ENCODE measurements at regions not wholly inside any gene's neighbourhood (a gene's known extent, or its start where the extent isn't known, plus 50 kb on each side); places are given as distances from the start of the nearest gene placed in this dataset.

- Histone ChIP-seq H3K36me3 (ENCODE audit: control insufficient read depth, insufficient read depth, low read length) (no peaks in the 10 kb centered on the region), H3K4me3 (ENCODE audit: low read depth, low read length) (no peak overlapping the region), H3K27me3 (ENCODE audit: control insufficient read depth, insufficient read depth, low read length) (no peaks in the 10 kb centered on the region)
- TF ChIP-seq CTCF (IDR thresholded peaks at IDR 0.05; ENCODE audit: insufficient read depth, low read length, poor library complexity, severe bottlenecking) = no peak
- no peak for DNase-seq (ENCODE audit: low read depth)
Measured at GRCh38 chr10:78772986-78773530, 295.7 kb upstream of the ZMIZ1 start.

GRCh38 chr10:78774614-78774998, 294.2 kb upstream of the ZMIZ1 start:
- Histone ChIP-seq H3K4me3 (ENCODE audit: low read depth, low read length) (no peak overlapping the region), H3K36me3 (ENCODE audit: control insufficient read depth, insufficient read depth, low read length) (no peaks in the 10 kb centered on the region), H3K27me3 (ENCODE audit: control insufficient read depth, insufficient read depth, low read length) (no peaks in the 10 kb centered on the region)
- TF ChIP-seq CTCF (IDR thresholded peaks at IDR 0.05; ENCODE audit: insufficient read depth, low read length, poor library complexity, severe bottlenecking) = no peak
- DNase-seq (ENCODE audit: low read depth) = no peak

GRCh38 chr10:78774999-78775711, 293.6 kb upstream of the ZMIZ1 start:
- no peak for DNase-seq (ENCODE audit: low read depth)
- no peaks in the 10 kb centered on the region for H3K27me3 ChIP-seq (ENCODE audit: control insufficient read depth, insufficient read depth, low read length)
- no peak overlapping the region for H3K4me3 ChIP-seq (ENCODE audit: low read depth, low read length)
- no peaks in the 10 kb centered on the region for H3K36me3 ChIP-seq (ENCODE audit: control insufficient read depth, insufficient read depth, low read length)
- TF ChIP-seq CTCF (IDR thresholded peaks at IDR 0.05; ENCODE audit: insufficient read depth, low read length, poor library complexity, severe bottlenecking) = no peak

GRCh38 chr10:78775891-78776290, 292.9 kb upstream of the ZMIZ1 start:
- no peak for TF ChIP-seq CTCF (IDR thresholded peaks at IDR 0.05; ENCODE audit: insufficient read depth, low read length, poor library complexity, severe bottlenecking)
- H3K36me3 ChIP-seq (ENCODE audit: control insufficient read depth, insufficient read depth, low read length) = no peaks in the 10 kb centered on the region
- no peak for DNase-seq (ENCODE audit: low read depth)
- H3K4me3 ChIP-seq (ENCODE audit: low read depth, low read length) = no peak overlapping the region
- H3K27me3 ChIP-seq (ENCODE audit: control insufficient read depth, insufficient read depth, low read length) = no peaks in the 10 kb centered on the region

- DNase-seq (ENCODE audit: low read depth) = no peak
- H3K27me3 ChIP-seq (ENCODE audit: control insufficient read depth, insufficient read depth, low read length) = no peaks in the 10 kb centered on the region
- H3K36me3 ChIP-seq (ENCODE audit: control insufficient read depth, insufficient read depth, low read length) = no peaks in the 10 kb centered on the region
- no peak for TF ChIP-seq CTCF (IDR thresholded peaks at IDR 0.05; ENCODE audit: insufficient read depth, low read length, poor library complexity, severe bottlenecking)
- H3K4me3 ChIP-seq (ENCODE audit: low read depth, low read length) = no peak overlapping the region
Measured at GRCh38 chr10:78776756-78777155, 292.0 kb upstream of the ZMIZ1 start.

GRCh38 chr10:78777466-78777865, 291.3 kb upstream of the ZMIZ1 start:
- DNase-seq (ENCODE audit: low read depth) = no peak
- Histone ChIP-seq H3K4me3 (ENCODE audit: low read depth, low read length) (no peak overlapping the region), H3K27me3 (ENCODE audit: control insufficient read depth, insufficient read depth, low read length) (no peaks in the 10 kb centered on the region), H3K36me3 (ENCODE audit: control insufficient read depth, insufficient read depth, low read length) (no peaks in the 10 kb centered on the region)
- TF ChIP-seq CTCF (IDR thresholded peaks at IDR 0.05; ENCODE audit: insufficient read depth, low read length, poor library complexity, severe bottlenecking) = no peak
